Neural crest cell (in vitro differentiated cells): ENCODE measurements at regions not wholly inside any gene's neighbourhood (a gene's known extent, or its start where the extent isn't known, plus 50 kb on each side); places are given as distances from the start of the nearest gene placed in this dataset.

Experiments used
- DNase-seq: peaks from one replicate; pipeline ENCODE4 v3.0.0; 2021; ENCODE audit warnings: low read depth, mixed read lengths, low spot score
- H3K27ac Mint-ChIP-seq: one replicate; pipeline ENCODE4 v1.8.0; 2021; ENCODE audit warnings: mild to moderate bottlenecking, mixed read lengths; ENCODE audit not compliant: unreplicated experiment
- H3K27me3 Mint-ChIP-seq: 2 replicates; pipeline ENCODE4 v1.8.0; 2021; ENCODE audit warnings: low read depth, mild to moderate bottlenecking, mixed read lengths
- H3K36me3 Mint-ChIP-seq: 2 replicates; pipeline ENCODE4 v1.8.0; 2021; ENCODE audit warnings: low read depth, mild to moderate bottlenecking, mixed read lengths
- H3K4me1 Mint-ChIP-seq: 2 replicates; pipeline ENCODE4 v1.8.0; 2021; ENCODE audit warnings: mixed read lengths
- H3K4me3 Mint-ChIP-seq: one replicate; pipeline ENCODE4 v1.8.0; 2021; ENCODE audit warnings: mild to moderate bottlenecking, mixed read lengths
- H3K9me3 Mint-ChIP-seq: 2 replicates; pipeline ENCODE4 v1.8.0; 2021; ENCODE audit warnings: mixed read lengths
- CTCF ChIP-seq: fragments of 200-600 bp; sonication (generic); conservative IDR thresholded peaks from 2 replicates; pipeline ENCODE4 v1.5.0; 2021; ENCODE audit warnings: antibody characterized with exemption, mild to moderate bottlenecking

- Mint-ChIP-seq H3K27me3 (no peaks in the 10 kb centered on the region), H3K4me1 (no peaks in the 10 kb centered on the region), H3K36me3 (no peaks in the 10 kb centered on the region), H3K4me3 (no peak overlapping the region), H3K9me3 (peaks cover 6% of the 10 kb centered on the region), H3K27ac (no peak overlapping the region)
- no peak for DNase-seq
- no peak for TF ChIP-seq CTCF
These were observed 538.7 kb upstream of the NR3C2 start for GRCh38 chr4:148980782-148981480.

GRCh38 chr4:148978301-148978700 is 536.1 kb upstream of the NR3C2 start:
- Mint-ChIP-seq H3K27ac (no peak overlapping the region), H3K27me3 (no peaks in the 10 kb centered on the region), H3K9me3 (peaks cover 6% of the 10 kb centered on the region), H3K36me3 (no peaks in the 10 kb centered on the region), H3K4me1 (no peaks in the 10 kb centered on the region), H3K4me3 (no peak overlapping the region)
- no peak for TF ChIP-seq CTCF
- no peak for DNase-seq

- DNase-seq = no peak
- no peak for TF ChIP-seq CTCF
- no peak overlapping the region for H3K27ac Mint-ChIP-seq
These were observed 533.2 kb upstream of the NR3C2 start for GRCh38 chr4:148975464-148975863.

GRCh38 chr4:148965080-148965479 is 522.9 kb upstream of the NR3C2 start:
- TF ChIP-seq CTCF = no peak
- Mint-ChIP-seq H3K27ac (no peak overlapping the region), H3K9me3 (no peaks in the 10 kb centered on the region), H3K36me3 (no peaks in the 10 kb centered on the region), H3K4me3 (no peak overlapping the region), H3K27me3 (no peaks in the 10 kb centered on the region), H3K4me1 (no peaks in the 10 kb centered on the region)
- DNase-seq = no peak

More at GRCh38 chr4:148975464-148975863, 533.2 kb upstream of the NR3C2 start:
- H3K9me3 Mint-ChIP-seq = peaks cover 6% of the 10 kb centered on the region
- H3K4me1 Mint-ChIP-seq = no peaks in the 10 kb centered on the region
- no peaks in the 10 kb centered on the region for H3K27me3 Mint-ChIP-seq
- H3K4me3 Mint-ChIP-seq = no peak overlapping the region
- H3K36me3 Mint-ChIP-seq = no peaks in the 10 kb centered on the region

- no peaks in the 10 kb centered on the region for H3K4me1 Mint-ChIP-seq
- no peak for TF ChIP-seq CTCF
- no peak overlapping the region for H3K27ac Mint-ChIP-seq
- no peaks in the 10 kb centered on the region for H3K27me3 Mint-ChIP-seq
- no peaks in the 10 kb centered on the region for H3K36me3 Mint-ChIP-seq
- no peak for DNase-seq
- H3K4me3 Mint-ChIP-seq = no peak overlapping the region
- no peaks in the 10 kb centered on the region for H3K9me3 Mint-ChIP-seq
These were observed 522.2 kb upstream of the NR3C2 start for GRCh38 chr4:148964456-148964855.
